Calu3 (cell line): ENCODE measurements at regions not wholly inside any gene's neighbourhood (a gene's known extent, or its start where the extent isn't known, plus 50 kb on each side); places are given as distances from the start of the nearest gene placed in this dataset.

Experiments used
- BruUV-seq: library from RNA; stranded (reverse); fragments of 400-500 nt; replicated peaks from 2 replicates; lab custom pipeline; 2021; lab: Mats Ljungman, UMichigan
- CTCF ChIA-PET: fragments of 300-600 bp; sonication (Branson Sonifier 250); formaldehyde crosslinking; loops from one replicate; lab custom pipeline; 2022; ENCODE audit warnings: antibody characterized with exemption; lab: Charles Lee
- DNase-seq: peaks from one replicate; pipeline ENCODE4 v3.0.0; 2022
- H3K27ac Mint-ChIP-seq: one replicate; pipeline ENCODE4 v1.8.0; 2022; ENCODE audit warnings: mixed read lengths; ENCODE audit not compliant: unreplicated experiment
- H3K27me3 Mint-ChIP-seq: one replicate; pipeline ENCODE4 v1.8.0; 2022; ENCODE audit warnings: mixed read lengths; ENCODE audit not compliant: unreplicated experiment
- H3K36me3 Mint-ChIP-seq: one replicate; pipeline ENCODE4 v1.8.0; 2022; ENCODE audit warnings: mild to moderate bottlenecking, moderate library complexity, mixed read lengths; ENCODE audit not compliant: insufficient read depth, unreplicated experiment
- H3K4me1 Mint-ChIP-seq: one replicate; pipeline ENCODE4 v1.8.0; 2022; ENCODE audit warnings: mild to moderate bottlenecking, low read depth, mixed read lengths; ENCODE audit not compliant: unreplicated experiment
- H3K4me3 Mint-ChIP-seq: one replicate; pipeline ENCODE4 v1.8.0; 2022; ENCODE audit warnings: mild to moderate bottlenecking, low read depth, moderate library complexity, mixed read lengths; ENCODE audit not compliant: unreplicated experiment
- H3K9me3 Mint-ChIP-seq: one replicate; pipeline ENCODE4 v1.8.0; 2022; ENCODE audit warnings: low read depth, mixed read lengths; ENCODE audit not compliant: unreplicated experiment
- intact Hi-C: fragments of 100-400 bp; cut with micrococcal nuclease; formaldehyde crosslinking; loops from one replicate; pipeline ENCODE4 v1.10.0; 2022; ENCODE audit not compliant: unreplicated experiment
- TF ChIP-seq, protein P1 (sequence below): fragments of 200-600 bp; IDR thresholded peaks from one replicate; pipeline ENCODE4 v1.8.0; 2022; ENCODE audit warnings: antibody characterized with exemption; ENCODE audit not compliant: unreplicated experiment

GRCh38 chr7:16136896-16137295 is 284.4 kb downstream of the CRPPA start:
- H3K27ac Mint-ChIP-seq: no peak overlapping the region
- no peaks in the 10 kb centered on the region for H3K27me3 Mint-ChIP-seq

DNA sequence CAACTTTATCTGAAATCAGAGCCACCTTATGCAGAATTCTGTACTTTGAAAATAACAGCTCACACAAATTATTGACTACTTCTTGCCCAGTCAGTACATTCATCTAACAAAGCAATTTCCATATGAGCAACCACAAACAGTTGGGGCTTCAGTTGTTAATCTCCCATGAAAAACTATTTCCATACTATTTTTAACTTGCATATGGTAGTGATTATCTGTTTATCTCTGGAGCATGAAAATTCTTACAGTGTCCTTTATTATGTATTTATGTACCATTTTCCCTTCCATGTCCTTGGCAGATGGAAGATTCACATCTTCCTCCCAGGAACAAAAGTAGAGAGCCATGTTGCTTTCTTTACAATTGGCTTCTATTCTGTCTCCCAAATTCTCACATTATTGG is 285.7 kb downstream of the CRPPA start:
- H3K36me3 Mint-ChIP-seq: no peaks in the 10 kb centered on the region
- no peak overlapping the region for H3K27ac Mint-ChIP-seq
- TF ChIP-seq, protein P1, sequence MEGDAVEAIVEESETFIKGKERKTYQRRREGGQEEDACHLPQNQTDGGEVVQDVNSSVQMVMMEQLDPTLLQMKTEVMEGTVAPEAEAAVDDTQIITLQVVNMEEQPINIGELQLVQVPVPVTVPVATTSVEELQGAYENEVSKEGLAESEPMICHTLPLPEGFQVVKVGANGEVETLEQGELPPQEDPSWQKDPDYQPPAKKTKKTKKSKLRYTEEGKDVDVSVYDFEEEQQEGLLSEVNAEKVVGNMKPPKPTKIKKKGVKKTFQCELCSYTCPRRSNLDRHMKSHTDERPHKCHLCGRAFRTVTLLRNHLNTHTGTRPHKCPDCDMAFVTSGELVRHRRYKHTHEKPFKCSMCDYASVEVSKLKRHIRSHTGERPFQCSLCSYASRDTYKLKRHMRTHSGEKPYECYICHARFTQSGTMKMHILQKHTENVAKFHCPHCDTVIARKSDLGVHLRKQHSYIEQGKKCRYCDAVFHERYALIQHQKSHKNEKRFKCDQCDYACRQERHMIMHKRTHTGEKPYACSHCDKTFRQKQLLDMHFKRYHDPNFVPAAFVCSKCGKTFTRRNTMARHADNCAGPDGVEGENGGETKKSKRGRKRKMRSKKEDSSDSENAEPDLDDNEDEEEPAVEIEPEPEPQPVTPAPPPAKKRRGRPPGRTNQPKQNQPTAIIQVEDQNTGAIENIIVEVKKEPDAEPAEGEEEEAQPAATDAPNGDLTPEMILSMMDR: no peak
- no peaks in the 10 kb centered on the region for H3K9me3 Mint-ChIP-seq
- no TSS peak for BruUV-seq
- intact Hi-C loops: loop anchor here (5.0 kb wide), 1 partner anchor 77 kb away; no protein-coding TSS in a partner anchor
- H3K4me1 Mint-ChIP-seq: peaks cover 8% of the 10 kb centered on the region
- CTCF ChIA-PET: no interaction called here
- no peaks in the 10 kb centered on the region for H3K27me3 Mint-ChIP-seq
- no peak for DNase-seq
- H3K4me3 Mint-ChIP-seq: no peak overlapping the region

More at GRCh38 chr7:16136896-16137295, 284.4 kb downstream of the CRPPA start:
- Mint-ChIP-seq H3K4me1 (no peaks in the 10 kb centered on the region), H3K36me3 (no peaks in the 10 kb centered on the region), H3K9me3 (no peaks in the 10 kb centered on the region), H3K4me3 (no peak overlapping the region)
- no peak for DNase-seq
- intact Hi-C loops: loop anchor here (5.0 kb wide), 1 partner anchor 75 kb away; no protein-coding TSS in a partner anchor
- TF ChIP-seq, protein P1: no peak
- no TSS peak for BruUV-seq
- CTCF ChIA-PET: no interaction called here

- no peak for DNase-seq
- Mint-ChIP-seq H3K4me1 (peaks cover 35% of the 10 kb centered on the region), H3K36me3 (no peaks in the 10 kb centered on the region), H3K27me3 (no peaks in the 10 kb centered on the region), H3K4me3 (peak overlapping the region; percentile 3), H3K9me3 (peaks cover 3% of the 10 kb centered on the region), H3K27ac (peak overlapping the region; percentile 92)
- no TSS peak for BruUV-seq
- TF ChIP-seq, protein P1: no peak
- CTCF ChIA-PET: interaction anchor here (0.8 to 1.3 kb wide), 3 partner anchors 32 to 434 kb away, joined by 4 to 8 read pairs (median 5); no protein-coding TSS in a partner anchor
- intact Hi-C loops: no loop called here
Observed at GRCh38 chr7:16130111-16131110, 290.9 kb downstream of the CRPPA start.

- Mint-ChIP-seq H3K27me3 (no peaks in the 10 kb centered on the region), H3K9me3 (peaks cover 3% of the 10 kb centered on the region), H3K4me1 (peaks cover 35% of the 10 kb centered on the region), H3K4me3 (peak overlapping the region; percentile 3), H3K27ac (peak overlapping the region; percentile 92), H3K36me3 (no peaks in the 10 kb centered on the region)
- CTCF ChIA-PET: interaction anchor here (0.8 to 1.3 kb wide), 3 partner anchors 31 to 435 kb away, joined by 4 to 8 read pairs (median 5); no protein-coding TSS in a partner anchor
- intact Hi-C loops: loop anchor here (2.0 to 5.0 kb wide), 3 partner anchors 217 to 291 kb away; partner anchors contain the start of gene CRPPA
- TF ChIP-seq, protein P1: no peak
- DNase-seq: peak; percentile 30
- BruUV-seq: no TSS peak
Observed at GRCh38 chr7:16129431-16130110, 291.8 kb downstream of the CRPPA start.
